ENCODE measurements at regions not wholly inside any gene's neighbourhood (a gene's known extent, or its start where the extent isn't known, plus 50 kb on each side); places are given as distances from the start of the nearest gene placed in this dataset.

- H3K9me3 Mint-ChIP-seq = no peaks in the 10 kb centered on the region
- H3K27me3 Mint-ChIP-seq (ENCODE audit: low read depth) = peaks cover 10% of the 10 kb centered on the region
- no peaks in the 10 kb centered on the region for H3K4me1 Mint-ChIP-seq (ENCODE audit: low read depth)
- H3K4me3 Mint-ChIP-seq = no peak overlapping the region
- no peak for DNase-seq
- intact Hi-C loops (cut with micrococcal nuclease) = no loop called here
- no peak overlapping the region for H3K27ac Mint-ChIP-seq
- CTCF ChIA-PET = no interaction called here
- H3K36me3 Mint-ChIP-seq (ENCODE audit: low read depth) = no peaks in the 10 kb centered on the region
Measured at GRCh38 chr3:69504232-69504631, 118.3 kb upstream of the FRMD4B start.

GRCh38 chr3:69500604-69501003 lies 114.7 kb upstream of the FRMD4B start:
- Mint-ChIP-seq H3K4me1 (ENCODE audit: low read depth) (no peaks in the 10 kb centered on the region), H3K4me3 (no peak overlapping the region)
- CTCF ChIA-PET = no interaction called here

GRCh38 chr3:69499899-69500421 lies 114.1 kb upstream of the FRMD4B start:
- DNase-seq = no peak
- Mint-ChIP-seq H3K9me3 (peaks cover 2% of the 10 kb centered on the region), H3K27ac (no peak overlapping the region), H3K4me3 (no peak overlapping the region), H3K36me3 (ENCODE audit: low read depth) (no peaks in the 10 kb centered on the region), H3K27me3 (ENCODE audit: low read depth) (peaks cover 6% of the 10 kb centered on the region), H3K4me1 (ENCODE audit: low read depth) (no peaks in the 10 kb centered on the region)
- intact Hi-C loops (cut with micrococcal nuclease) = no loop called here
- CTCF ChIA-PET = no interaction called here

More at GRCh38 chr3:69500604-69501003, 114.7 kb upstream of the FRMD4B start:
- intact Hi-C loops (cut with micrococcal nuclease) = no loop called here
- Mint-ChIP-seq H3K9me3 (peaks cover 2% of the 10 kb centered on the region), H3K27ac (no peak overlapping the region), H3K27me3 (ENCODE audit: low read depth) (peaks cover 6% of the 10 kb centered on the region), H3K36me3 (ENCODE audit: low read depth) (no peaks in the 10 kb centered on the region)
- no peak for DNase-seq

GRCh38 chr3:69499422-69499821 lies 113.5 kb upstream of the FRMD4B start:
- H3K27me3 Mint-ChIP-seq (ENCODE audit: low read depth) = peaks cover 6% of the 10 kb centered on the region
- H3K4me1 Mint-ChIP-seq (ENCODE audit: low read depth) = no peaks in the 10 kb centered on the region
- H3K27ac Mint-ChIP-seq = no peak overlapping the region
- H3K4me3 Mint-ChIP-seq = no peak overlapping the region
- CTCF ChIA-PET = no interaction called here
- intact Hi-C loops (cut with micrococcal nuclease) = no loop called here
- H3K36me3 Mint-ChIP-seq (ENCODE audit: low read depth) = no peaks in the 10 kb centered on the region
- DNase-seq = no peak
- H3K9me3 Mint-ChIP-seq = peaks cover 2% of the 10 kb centered on the region

- intact Hi-C loops (cut with micrococcal nuclease) = no loop called here
- H3K27ac Mint-ChIP-seq = no peak overlapping the region
- no peaks in the 10 kb centered on the region for H3K36me3 Mint-ChIP-seq (ENCODE audit: low read depth)
- peaks cover 2% of the 10 kb centered on the region for H3K9me3 Mint-ChIP-seq
- CTCF ChIA-PET = no interaction called here
- H3K4me3 Mint-ChIP-seq = no peak overlapping the region
- H3K27me3 Mint-ChIP-seq (ENCODE audit: low read depth) = peaks cover 4% of the 10 kb centered on the region
- H3K4me1 Mint-ChIP-seq (ENCODE audit: low read depth) = no peaks in the 10 kb centered on the region
- no peak for DNase-seq
Measured at GRCh38 chr3:69496856-69497255, 111.0 kb upstream of the FRMD4B start.

GRCh38 chr3:69494185-69494584 lies 108.3 kb upstream of the FRMD4B start:
- intact Hi-C loops (cut with micrococcal nuclease) = no loop called here
- Mint-ChIP-seq H3K36me3 (ENCODE audit: low read depth) (no peaks in the 10 kb centered on the region), H3K4me1 (ENCODE audit: low read depth) (no peaks in the 10 kb centered on the region), H3K27ac (no peak overlapping the region), H3K27me3 (ENCODE audit: low read depth) (no peaks in the 10 kb centered on the region), H3K4me3 (no peak overlapping the region), H3K9me3 (peaks cover 2% of the 10 kb centered on the region)
- no peak for DNase-seq
- CTCF ChIA-PET = no interaction called here

- intact Hi-C loops (cut with micrococcal nuclease) = no loop called here
- H3K9me3 Mint-ChIP-seq = peaks cover 2% of the 10 kb centered on the region
- H3K4me3 Mint-ChIP-seq = no peak overlapping the region
- no peaks in the 10 kb centered on the region for H3K36me3 Mint-ChIP-seq (ENCODE audit: low read depth)
- H3K4me1 Mint-ChIP-seq (ENCODE audit: low read depth) = no peaks in the 10 kb centered on the region
- no peak overlapping the region for H3K27ac Mint-ChIP-seq
- CTCF ChIA-PET = no interaction called here
- no peak for DNase-seq
- H3K27me3 Mint-ChIP-seq (ENCODE audit: low read depth) = no peaks in the 10 kb centered on the region
Measured at GRCh38 chr3:69493157-69493556, 107.3 kb upstream of the FRMD4B start.

- Mint-ChIP-seq H3K4me3 (no peak overlapping the region), H3K27me3 (ENCODE audit: low read depth) (peaks cover 2% of the 10 kb centered on the region), H3K9me3 (peaks cover 2% of the 10 kb centered on the region), H3K27ac (no peak overlapping the region), H3K4me1 (ENCODE audit: low read depth) (no peaks in the 10 kb centered on the region), H3K36me3 (ENCODE audit: low read depth) (no peaks in the 10 kb centered on the region)
- CTCF ChIA-PET = interaction anchor here (1.1 kb wide), 1 partner anchor 27 kb away, joined by 3 read pairs; no protein-coding TSS in a partner anchor
- intact Hi-C loops (cut with micrococcal nuclease) = no loop called here
- DNase-seq = no peak
Measured at GRCh38 chr3:69491975-69492374, 106.1 kb upstream of the FRMD4B start.

- Mint-ChIP-seq H3K27ac (no peak overlapping the region), H3K9me3 (no peaks in the 10 kb centered on the region), H3K27me3 (ENCODE audit: low read depth) (peaks cover 2% of the 10 kb centered on the region), H3K4me3 (no peak overlapping the region), H3K36me3 (ENCODE audit: low read depth) (no peaks in the 10 kb centered on the region), H3K4me1 (ENCODE audit: low read depth) (no peaks in the 10 kb centered on the region)
- CTCF ChIA-PET = no interaction called here
- intact Hi-C loops (cut with micrococcal nuclease) = no loop called here
- DNase-seq = no peak
Measured at GRCh38 chr3:69490971-69491370, 105.1 kb upstream of the FRMD4B start.

- CTCF ChIA-PET = no interaction called here
- Mint-ChIP-seq H3K4me3 (no peak overlapping the region), H3K9me3 (no peaks in the 10 kb centered on the region), H3K36me3 (ENCODE audit: low read depth) (no peaks in the 10 kb centered on the region), H3K27ac (no peak overlapping the region), H3K4me1 (ENCODE audit: low read depth) (no peaks in the 10 kb centered on the region), H3K27me3 (ENCODE audit: low read depth) (peaks cover 2% of the 10 kb centered on the region)
- no peak for DNase-seq
- intact Hi-C loops (cut with micrococcal nuclease) = no loop called here
Measured at GRCh38 chr3:69490235-69490634, 104.3 kb upstream of the FRMD4B start.

- Mint-ChIP-seq H3K9me3 (no peaks in the 10 kb centered on the region), H3K27me3 (ENCODE audit: low read depth) (peaks cover 11% of the 10 kb centered on the region), H3K4me3 (no peak overlapping the region), H3K36me3 (ENCODE audit: low read depth) (no peaks in the 10 kb centered on the region), H3K27ac (no peak overlapping the region), H3K4me1 (ENCODE audit: low read depth) (no peaks in the 10 kb centered on the region)
- CTCF ChIA-PET = no interaction called here
- no peak for DNase-seq
- intact Hi-C loops (cut with micrococcal nuclease) = no loop called here
Measured at GRCh38 chr3:69488026-69488425, 102.1 kb upstream of the FRMD4B start.

- no peaks in the 10 kb centered on the region for H3K9me3 Mint-ChIP-seq
Measured at GRCh38 chr3:69485489-69485888, 99.6 kb upstream of the FRMD4B start.

GRCh38 chr3:69484507-69485393 lies 98.9 kb upstream of the FRMD4B start:
- Mint-ChIP-seq H3K27ac (no peak overlapping the region), H3K4me1 (ENCODE audit: low read depth) (no peaks in the 10 kb centered on the region), H3K9me3 (no peaks in the 10 kb centered on the region), H3K27me3 (ENCODE audit: low read depth) (peaks cover 22% of the 10 kb centered on the region), H3K36me3 (ENCODE audit: low read depth) (no peaks in the 10 kb centered on the region), H3K4me3 (no peak overlapping the region)
- CTCF ChIA-PET = no interaction called here
- intact Hi-C loops (cut with micrococcal nuclease) = no loop called here
- DNase-seq = no peak

More at GRCh38 chr3:69485489-69485888, 99.6 kb upstream of the FRMD4B start:
- no peaks in the 10 kb centered on the region for H3K36me3 Mint-ChIP-seq (ENCODE audit: low read depth)
- H3K27ac Mint-ChIP-seq = no peak overlapping the region
- CTCF ChIA-PET = no interaction called here
- intact Hi-C loops (cut with micrococcal nuclease) = no loop called here
- no peak overlapping the region for H3K4me3 Mint-ChIP-seq
- peaks cover 22% of the 10 kb centered on the region for H3K27me3 Mint-ChIP-seq (ENCODE audit: low read depth)
- no peaks in the 10 kb centered on the region for H3K4me1 Mint-ChIP-seq (ENCODE audit: low read depth)
- DNase-seq = no peak

Data from activated naive CD4-positive, alpha-beta T cell treated with anti-CD3 and anti-CD28 coated beads for 36 hours (primary cell).